NCI-H226 (cell line): ENCODE measurements at regions not wholly inside any gene's neighbourhood (a gene's known extent, or its start where the extent isn't known, plus 50 kb on each side); places are given as distances from the start of the nearest gene placed in this dataset.
"Not testable (repeated sequence)": the region's sequence is repeated elsewhere in the genome, so short reads cannot be mapped to it uniquely, and the experiment has no call there.

Experiments used
- DNase-seq: peaks from one replicate; pipeline ENCODE4 v3.0.0-alpha.2; 2015

- no peak for DNase-seq
Observed at GRCh38 chr1:166307261-166308188, 140.7 kb upstream of the FAM78B start.

DNA sequence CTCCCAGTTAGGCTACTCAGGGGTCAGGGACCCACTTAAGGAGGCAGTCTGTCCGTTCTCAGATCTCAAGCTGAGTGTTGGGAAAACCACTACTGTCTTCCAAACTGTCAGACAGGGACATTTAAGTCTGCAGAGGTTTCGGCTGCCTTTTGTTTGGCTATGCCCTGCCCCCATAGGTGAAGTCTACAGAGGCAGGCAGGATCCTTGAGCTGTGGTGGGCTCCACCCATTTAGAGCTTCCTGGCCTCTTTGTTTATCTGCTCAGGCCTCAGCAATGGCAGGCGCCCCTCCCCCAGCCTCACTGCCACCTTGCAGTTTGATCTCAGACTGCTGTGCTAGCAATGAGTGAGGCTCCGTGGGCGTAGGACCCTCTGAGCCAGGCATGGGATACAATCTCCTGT, 149.5 kb upstream of the FAM78B start:
- DNase-seq = not testable (repeated sequence)

DNA sequence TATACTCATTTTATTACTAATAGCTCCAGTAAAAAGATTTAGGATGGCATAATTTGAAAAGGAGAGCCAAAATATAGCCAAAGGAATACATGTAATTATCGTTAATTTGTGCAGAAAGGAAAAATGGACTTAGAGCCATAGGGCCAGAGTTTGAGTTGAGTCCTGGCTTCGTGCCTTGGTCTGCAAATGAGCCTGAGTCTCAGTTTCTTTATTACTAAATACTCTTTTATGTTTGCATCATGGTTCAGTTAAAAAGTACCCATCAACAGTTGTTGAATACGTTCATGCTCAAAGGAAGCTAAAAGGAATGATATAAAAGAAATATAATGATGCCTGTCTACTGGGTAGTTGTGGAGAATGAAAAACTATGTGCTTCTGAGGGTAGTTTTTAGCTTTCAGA, 155.7 kb upstream of the FAM78B start:
- DNase-seq = no peak

GRCh38 chr1:166327886-166328285, 161.1 kb upstream of the FAM78B start:
- no peak for DNase-seq

- DNase-seq = no peak
Observed at GRCh38 chr1:166328956-166329355, 162.2 kb upstream of the FAM78B start.

DNA sequence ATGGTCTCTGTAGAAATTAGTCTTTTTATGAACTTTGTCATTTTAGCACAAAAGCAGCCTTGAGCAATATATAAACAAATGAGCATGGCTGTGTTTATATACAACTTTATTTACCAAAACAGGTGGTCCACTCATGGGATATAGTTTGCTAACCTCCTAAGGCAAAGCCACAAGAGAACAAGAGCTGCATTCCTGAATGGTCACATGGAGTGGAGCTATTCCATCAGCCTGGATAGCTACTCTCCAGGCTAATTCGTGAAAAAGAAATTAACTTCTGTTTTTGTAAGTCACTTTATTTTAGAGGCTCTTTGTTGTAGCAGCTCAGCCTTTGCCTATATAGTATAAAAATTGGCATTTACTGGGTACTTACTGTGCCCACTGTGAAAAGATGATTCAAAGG, 163.3 kb upstream of the FAM78B start:
- DNase-seq = no peak

DNA sequence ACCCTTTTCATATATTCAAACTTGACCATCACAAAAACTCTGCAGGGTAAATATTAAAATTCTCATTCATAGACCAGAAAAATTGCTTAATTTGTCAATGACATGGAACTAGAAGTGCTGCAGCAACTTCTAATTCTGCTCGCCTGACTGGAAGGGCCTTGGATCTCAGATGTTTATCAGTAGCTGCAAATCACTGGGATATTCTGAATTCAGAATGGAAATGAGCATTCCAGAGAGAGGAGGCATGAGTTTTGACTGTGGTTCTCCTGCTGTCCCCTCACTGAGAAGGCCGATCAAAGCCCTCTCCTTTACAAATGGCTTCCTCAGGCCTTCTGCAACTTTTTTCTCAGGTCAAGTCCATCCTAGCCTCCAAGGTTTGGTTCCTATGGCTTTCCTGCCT, 171.3 kb upstream of the FAM78B start:
- no peak for DNase-seq

- DNase-seq = no peak
Observed at GRCh38 chr1:166340709-166341108, 173.9 kb upstream of the FAM78B start.

DNA sequence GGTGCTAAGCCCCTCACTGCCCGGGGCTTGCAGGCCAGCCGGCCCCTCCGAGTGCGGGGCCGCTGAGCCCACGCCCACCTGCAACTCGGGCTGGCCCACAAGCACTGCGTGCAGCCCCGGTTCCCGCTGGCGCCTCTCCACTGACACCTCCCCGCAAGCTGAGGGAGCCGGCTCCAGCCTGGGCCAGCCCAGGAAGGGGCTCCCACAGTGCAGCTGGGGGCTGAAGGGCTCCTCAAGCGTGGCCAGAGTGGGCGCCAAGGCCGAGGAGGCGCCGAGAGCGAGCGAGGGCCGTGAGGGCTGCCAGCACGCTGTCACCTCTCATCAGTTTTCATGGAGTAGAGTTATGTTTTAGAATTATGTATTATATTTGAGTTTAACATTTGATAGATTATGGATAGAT, 176.5 kb upstream of the FAM78B start:
- no peak for DNase-seq

DNA sequence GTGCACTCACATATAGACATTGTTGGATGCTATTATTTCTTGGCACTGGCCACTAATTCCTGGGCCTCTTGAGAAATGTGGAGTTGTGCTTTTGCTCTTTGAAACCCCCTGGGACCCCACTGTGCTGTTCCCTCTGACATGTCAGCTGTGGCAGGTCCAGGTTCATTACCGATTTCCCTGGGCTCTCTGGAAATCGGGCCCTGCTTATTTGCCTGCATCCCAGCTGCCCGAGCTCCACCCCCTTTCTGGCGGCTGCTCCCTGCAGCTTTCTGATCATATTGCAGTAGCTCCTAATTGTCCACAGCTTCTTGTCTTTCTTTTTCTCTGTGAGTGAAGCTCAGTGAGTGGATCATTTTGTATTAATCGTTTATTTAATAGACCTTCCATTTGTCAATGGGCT, 183.7 kb upstream of the FAM78B start:
- DNase-seq = no peak

- no peak for DNase-seq
Observed at GRCh38 chr1:166351676-166352075, 184.9 kb upstream of the FAM78B start.

- no peak for DNase-seq
Observed at GRCh38 chr1:166353213-166353612, 186.4 kb upstream of the FAM78B start.

- DNase-seq = no peak
Observed at GRCh38 chr1:166354406-166354805, 187.6 kb upstream of the FAM78B start.

GRCh38 chr1:166365081-166365480, 198.3 kb upstream of the FAM78B start:
- no peak for DNase-seq

DNA sequence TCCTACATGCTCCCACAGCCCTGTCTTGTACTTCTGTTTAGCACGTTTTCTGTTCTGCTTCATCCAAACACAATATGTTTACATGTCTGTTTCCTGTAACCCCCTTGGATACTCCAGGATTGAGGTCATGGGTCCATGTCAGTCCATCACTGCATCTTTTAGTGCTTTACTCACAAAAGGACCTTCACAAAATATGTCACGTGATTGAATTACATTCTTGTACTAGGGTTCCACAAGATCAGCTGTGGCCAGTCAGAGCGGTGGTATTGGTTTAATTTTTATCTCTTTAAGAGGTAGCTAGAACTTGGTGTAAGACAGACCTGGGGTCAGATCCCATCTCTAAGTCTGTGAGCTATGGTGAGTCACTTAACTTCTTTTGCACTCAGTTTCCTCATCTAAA, 201.2 kb upstream of the FAM78B start:
- DNase-seq = no peak

DNA sequence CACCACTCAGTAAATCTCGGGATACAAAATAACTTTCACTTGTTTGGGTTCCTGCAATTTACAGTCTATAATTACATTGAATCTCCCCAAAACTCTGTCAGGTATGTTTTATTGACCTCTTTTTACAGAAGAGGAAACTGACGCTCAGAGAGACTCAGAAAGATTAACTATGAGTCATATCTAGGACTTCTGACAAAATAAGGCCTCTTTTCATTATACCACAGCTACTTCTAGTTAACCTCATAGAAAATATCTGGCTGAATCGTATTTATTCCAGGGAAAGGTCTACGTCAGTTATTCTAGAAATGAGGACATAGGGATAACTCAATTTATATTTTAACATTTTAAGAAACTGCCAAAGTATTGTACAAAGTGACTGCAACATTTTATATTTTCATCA, 211.1 kb upstream of the FAM78B start:
- DNase-seq = no peak

- DNase-seq = no peak
Observed at GRCh38 chr1:166378805-166379204, 212.0 kb upstream of the FAM78B start.

DNA sequence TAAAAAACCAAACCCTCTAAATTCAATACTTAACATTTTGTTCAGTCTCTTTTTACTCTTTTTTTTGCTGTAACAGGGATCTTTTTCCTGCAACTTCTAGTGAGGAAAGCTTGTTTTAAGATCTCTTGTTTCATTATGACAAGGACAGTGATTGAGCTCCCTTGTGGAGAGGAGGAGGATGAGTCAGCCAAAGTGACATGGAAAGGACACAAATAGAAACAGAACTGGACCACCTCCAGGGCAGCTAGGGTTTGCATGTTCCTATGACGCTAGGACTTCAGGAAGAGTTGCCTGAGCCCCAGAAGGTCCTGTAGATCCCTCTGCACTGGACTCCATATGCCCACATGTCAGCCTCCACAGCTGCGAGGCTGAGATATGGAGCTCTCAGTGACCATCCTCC, 212.6 kb upstream of the FAM78B start:
- DNase-seq = no peak

- DNase-seq = no peak
Observed at GRCh38 chr1:166383137-166383536, 216.3 kb upstream of the FAM78B start.

DNA sequence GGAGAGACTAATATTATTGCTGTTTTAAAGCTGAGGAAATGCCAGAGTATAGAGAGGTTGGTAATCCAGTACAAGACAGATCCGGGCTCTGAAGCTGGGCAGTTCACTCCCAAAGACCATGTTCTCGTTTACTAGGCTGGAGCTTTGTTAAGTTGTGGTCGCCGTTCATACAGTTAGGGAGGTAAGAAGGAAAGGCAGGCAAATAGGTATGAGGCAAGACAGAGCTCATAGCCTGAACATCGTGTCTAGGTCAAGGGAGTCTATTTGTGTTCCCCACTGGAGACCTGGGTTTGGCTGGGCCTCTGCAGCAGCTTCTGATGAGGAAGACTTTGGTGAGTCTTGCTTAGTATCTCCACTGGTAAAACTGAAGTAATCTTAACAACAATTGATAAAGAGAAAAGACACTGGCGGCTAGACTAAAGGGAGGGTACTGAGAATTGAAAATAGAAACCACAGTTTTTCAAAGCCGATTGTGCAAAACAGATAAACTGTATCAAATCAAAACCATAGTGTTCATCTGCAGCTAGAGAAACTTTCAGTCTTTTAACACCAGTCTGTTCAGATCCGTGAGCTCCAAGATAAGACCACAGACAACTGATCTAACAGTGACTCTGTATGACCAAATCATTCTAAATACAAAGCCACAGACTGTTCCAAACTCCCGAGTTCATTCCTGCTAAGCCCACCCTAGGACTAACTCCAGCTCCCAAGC, 217.0 kb upstream of the FAM78B start:
- DNase-seq = no peak

DNA sequence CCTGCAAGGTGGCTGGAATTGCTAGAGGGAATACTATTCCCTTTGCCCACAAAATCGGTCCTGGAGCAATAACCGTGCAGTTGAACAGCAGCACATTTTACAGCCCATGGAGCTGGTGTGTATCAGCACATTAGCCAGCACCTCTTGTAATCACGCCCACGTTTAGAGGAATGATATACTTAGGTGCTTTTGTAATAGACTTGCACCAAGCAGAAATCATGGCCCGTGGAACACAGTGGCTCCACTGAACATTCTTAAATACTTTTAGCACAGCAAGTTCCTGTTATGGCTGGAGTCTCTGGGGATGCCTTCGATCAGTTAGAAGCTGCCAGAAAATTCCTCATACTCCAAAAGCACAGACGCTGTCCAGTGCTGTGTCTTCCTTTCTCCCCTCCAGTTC, 218.1 kb upstream of the FAM78B start:
- no peak for DNase-seq

GRCh38 chr1:166390366-166391033, 223.7 kb upstream of the FAM78B start:
- no peak for DNase-seq

DNA sequence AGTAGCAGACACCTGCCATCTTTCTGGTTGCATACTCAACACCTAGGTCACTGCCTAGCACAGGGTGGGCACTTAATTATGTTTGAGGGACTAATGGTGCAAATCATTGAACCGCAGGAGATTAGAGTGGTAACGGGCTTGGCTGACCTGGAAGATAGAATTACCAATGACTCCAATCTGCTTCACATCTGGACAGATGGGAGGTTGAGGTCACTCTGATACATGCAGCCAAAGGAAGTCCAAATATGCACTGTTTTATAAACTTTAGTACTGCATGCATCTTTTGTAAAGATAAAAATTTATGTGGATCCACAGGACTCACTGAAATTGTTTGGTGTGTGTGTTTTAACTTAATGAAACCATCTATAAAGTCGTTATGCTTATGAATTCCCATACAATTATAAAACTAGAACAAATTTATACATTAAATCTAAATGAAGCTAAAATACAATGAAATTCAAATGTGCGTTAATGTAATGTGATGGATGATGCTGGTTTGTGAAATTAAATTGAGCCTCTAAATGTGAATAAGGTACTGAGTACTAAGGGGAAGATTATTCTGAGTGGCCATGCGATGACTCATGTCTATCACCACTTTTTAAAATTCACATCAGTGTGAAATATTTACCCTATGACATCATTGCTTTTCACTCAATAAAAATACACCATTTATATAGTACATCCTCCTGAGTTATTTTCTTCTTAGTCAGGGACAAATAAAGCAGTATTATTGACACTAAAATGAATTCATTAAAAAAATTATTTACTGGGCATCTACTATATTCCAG, 224.7 kb upstream of the FAM78B start:
- DNase-seq = peak; percentile 7
